Type B pancreatic cell (in vitro differentiated cells): ENCODE measurements at regions not wholly inside any gene's neighbourhood (a gene's known extent, or its start where the extent isn't known, plus 50 kb on each side); places are given as distances from the start of the nearest gene placed in this dataset.

Experiments used
- DNase-seq: peaks from one replicate; pipeline ENCODE4 v3.0.0; 2021; ENCODE audit warnings: mixed read lengths; ENCODE audit not compliant: unreplicated experiment; ENCODE audit errors: extremely low spot score
- H3K27ac Mint-ChIP-seq: 2 replicates; pipeline ENCODE4 v1.8.0; 2021; ENCODE audit warnings: mild to moderate bottlenecking, mixed read lengths
- H3K27me3 Mint-ChIP-seq: 2 replicates; pipeline ENCODE4 v1.8.0; 2021; ENCODE audit warnings: mixed read lengths
- H3K36me3 Mint-ChIP-seq: 2 replicates; pipeline ENCODE4 v1.8.0; 2021; ENCODE audit warnings: mixed read lengths
- H3K4me1 Mint-ChIP-seq: one replicate; pipeline ENCODE4 v1.8.0; 2021; ENCODE audit warnings: mixed read lengths; ENCODE audit not compliant: unreplicated experiment
- H3K4me3 Mint-ChIP-seq: 2 replicates; pipeline ENCODE4 v1.8.0; 2021; ENCODE audit warnings: mild to moderate bottlenecking, mixed read lengths
- H3K9me3 Mint-ChIP-seq: 2 replicates; pipeline ENCODE4 v1.8.0; 2021; ENCODE audit warnings: mixed read lengths
- CTCF ChIP-seq: fragments of 200-600 bp; sonication (generic); conservative IDR thresholded peaks from 2 replicates; pipeline ENCODE4 v1.5.0; 2021; ENCODE audit warnings: antibody characterized with exemption, mild to moderate bottlenecking

GRCh38 chr10:26355241-26355640, 82.9 kb upstream of the APBB1IP start:
- DNase-seq, result no peak
- Mint-ChIP-seq H3K4me1 (no peaks in the 10 kb centered on the region), H3K27ac (no peak overlapping the region), H3K4me3 (no peak overlapping the region), H3K9me3 (no peaks in the 10 kb centered on the region), H3K27me3 (peaks cover 18% of the 10 kb centered on the region), H3K36me3 (no peaks in the 10 kb centered on the region)
- TF ChIP-seq CTCF, result no peak

DNA sequence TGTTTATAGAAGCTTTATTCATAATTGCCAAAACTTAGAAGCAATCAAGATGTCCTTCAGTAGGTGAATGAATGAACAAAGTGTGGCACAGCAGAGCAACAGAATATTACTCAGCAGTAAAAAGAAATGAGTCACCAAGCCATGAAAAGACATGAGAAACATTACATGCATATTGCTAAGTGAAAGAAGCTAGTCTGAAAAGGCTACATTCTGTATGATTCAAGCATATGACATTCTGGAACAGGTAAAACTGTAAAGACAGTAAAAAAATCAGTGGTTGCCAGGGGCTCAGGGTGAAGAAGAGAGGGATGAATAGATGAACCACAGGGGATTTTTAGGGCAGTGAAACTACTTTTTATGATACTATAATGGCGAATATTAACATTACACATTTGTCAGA, 80.9 kb upstream of the APBB1IP start:
- Mint-ChIP-seq H3K4me3 (no peak overlapping the region), H3K36me3 (no peaks in the 10 kb centered on the region), H3K9me3 (peaks cover 8% of the 10 kb centered on the region), H3K4me1 (no peaks in the 10 kb centered on the region), H3K27ac (no peak overlapping the region), H3K27me3 (peaks cover 22% of the 10 kb centered on the region)
- no peak for TF ChIP-seq CTCF
- no peak for DNase-seq

GRCh38 chr10:26358071-26358470, 80.1 kb upstream of the APBB1IP start:
- Mint-ChIP-seq H3K36me3 (no peaks in the 10 kb centered on the region), H3K4me3 (no peak overlapping the region), H3K27me3 (peaks cover 22% of the 10 kb centered on the region), H3K4me1 (no peaks in the 10 kb centered on the region), H3K27ac (no peak overlapping the region), H3K9me3 (peaks cover 8% of the 10 kb centered on the region)
- no peak for TF ChIP-seq CTCF
- no peak for DNase-seq

GRCh38 chr10:26359670-26360069, 78.5 kb upstream of the APBB1IP start:
- Mint-ChIP-seq H3K27me3 (peaks cover 19% of the 10 kb centered on the region), H3K4me1 (no peaks in the 10 kb centered on the region), H3K36me3 (no peaks in the 10 kb centered on the region), H3K4me3 (no peak overlapping the region), H3K9me3 (peaks cover 8% of the 10 kb centered on the region), H3K27ac (no peak overlapping the region)
- no peak for DNase-seq
- no peak for TF ChIP-seq CTCF

DNA sequence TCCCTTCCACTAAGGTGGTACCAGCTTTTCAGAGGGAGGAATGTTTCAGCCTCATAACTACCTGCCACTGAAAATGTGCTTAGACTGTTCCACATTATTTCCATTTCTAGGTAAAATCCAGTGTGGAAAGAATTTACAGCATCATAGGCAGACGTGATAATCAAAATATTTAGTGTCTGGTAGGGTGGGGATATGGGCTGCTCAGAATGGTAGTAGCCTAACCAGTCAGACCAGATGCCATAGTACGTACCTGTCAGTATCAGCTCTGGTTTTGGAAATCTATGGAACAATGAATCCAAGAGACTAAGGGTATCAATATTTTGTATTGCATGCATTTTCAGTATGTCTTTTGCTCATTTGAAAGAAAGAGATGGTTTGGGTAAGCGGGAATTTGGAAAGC, 76.8 kb upstream of the APBB1IP start:
- Mint-ChIP-seq H3K27me3 (peaks cover 19% of the 10 kb centered on the region), H3K4me1 (no peaks in the 10 kb centered on the region), H3K36me3 (no peaks in the 10 kb centered on the region), H3K27ac (peak overlapping the region; percentile 90), H3K4me3 (no peak overlapping the region), H3K9me3 (peaks cover 8% of the 10 kb centered on the region)
- DNase-seq, result no peak
- TF ChIP-seq CTCF, result no peak

GRCh38 chr10:26361971-26362370, 76.2 kb upstream of the APBB1IP start:
- H3K36me3 Mint-ChIP-seq, result no peaks in the 10 kb centered on the region

More at GRCh38 chr10:26361971-26362370, 76.2 kb upstream of the APBB1IP start:
- peaks cover 8% of the 10 kb centered on the region for H3K9me3 Mint-ChIP-seq
- no peak overlapping the region for H3K4me3 Mint-ChIP-seq
- TF ChIP-seq CTCF, result no peak
- H3K4me1 Mint-ChIP-seq, result no peaks in the 10 kb centered on the region
- H3K27ac Mint-ChIP-seq, result peak overlapping the region; percentile 90
- H3K27me3 Mint-ChIP-seq, result peaks cover 19% of the 10 kb centered on the region
- no peak for DNase-seq
